ENCODE measurements at regions not wholly inside any gene's neighbourhood (a gene's known extent, or its start where the extent isn't known, plus 50 kb on each side); places are given as distances from the start of the nearest gene placed in this dataset.

DNA sequence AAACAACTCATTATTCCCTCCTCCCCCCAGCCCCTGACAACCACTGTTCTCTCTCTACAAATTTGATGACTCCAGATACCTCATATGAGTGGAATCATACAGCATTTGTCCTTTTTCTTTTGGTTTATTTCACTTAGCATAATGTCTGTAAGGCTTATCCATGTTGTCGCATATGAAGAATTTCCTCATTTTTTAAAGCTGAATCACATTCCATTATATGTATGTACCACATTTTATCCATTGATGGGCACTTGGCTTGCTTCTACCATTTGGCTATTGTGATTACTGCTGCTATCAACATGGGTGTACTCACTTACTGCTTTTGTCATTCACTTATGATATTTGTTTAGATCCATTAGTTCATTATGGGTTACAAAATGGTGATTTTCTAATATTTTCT, 112.8 kb downstream of the BUB3 start:
- no peak overlapping the region for H3K56ac ChIP-seq (replicated peaks; ENCODE audit: insufficient read length, low read depth, low read length)
- no peak overlapping the region for H3K23ac ChIP-seq (ENCODE audit: insufficient read length)
- H3K4me2 ChIP-seq (ENCODE audit: insufficient read depth in 1 of 2, low read depth in 2 of 2, low read length in 2 of 2), result no peak overlapping the region
- no peak overlapping the region for H2BK15ac ChIP-seq (ENCODE audit: low read length)
- no peak overlapping the region for H2AFZ ChIP-seq (ENCODE audit: low read length)
- ChIA-PET POLR2A (ENCODE audit: partially characterized antibody) (no interaction called here), CTCF (ENCODE audit: partially characterized antibody) (interaction anchor here (1.1 to 2.0 kb wide), 2 partner anchors 9 to 14 kb away, joined by 5 read pairs; no protein-coding TSS in a partner anchor)
- H2BK120ac ChIP-seq (replicated peaks; ENCODE audit: low read depth, low read length), result no peak overlapping the region
- H3K36me3 ChIP-seq (ENCODE audit: control insufficient read depth in 2 of 4, insufficient read depth in 4 of 4, low read length in 3 of 4), result no peaks in the 10 kb centered on the region
- no peaks in the 10 kb centered on the region for H3K4me1 ChIP-seq (replicated peaks in 1 of 4; ENCODE audit: control insufficient read depth in 3 of 4, insufficient read depth in 4 of 4, low read length in 3 of 4)
- H4K20me1 ChIP-seq (replicated peaks in 1 of 2; ENCODE audit: control insufficient read depth in 1 of 2, insufficient read depth in 2 of 2, low read length in 2 of 2), result peaks cover 0 to 2% of the 10 kb centered on the region in 2 experiments
- no peak overlapping the region for H2BK12ac ChIP-seq (ENCODE audit: low read depth, low read length)
- no peaks in the 10 kb centered on the region for H3K79me2 ChIP-seq (ENCODE audit: control insufficient read depth in 1 of 2, insufficient read depth in 2 of 2, low read length in 2 of 2)
- H3K18ac ChIP-seq (ENCODE audit: extremely low read depth, low read length), result no peak overlapping the region
- no peaks in the 10 kb centered on the region for H3K27me3 ChIP-seq (replicated peaks in 1 of 4; ENCODE audit: control insufficient read depth in 3 of 4, extremely low read depth in 1 of 4, insufficient read depth in 3 of 4, low read length in 3 of 4)
- no peaks in the 10 kb centered on the region for H3K9me3 ChIP-seq (ENCODE audit: insufficient read depth in 2 of 2, low read depth in 1 of 2, low read length in 1 of 2)
- H3K27ac ChIP-seq (ENCODE audit: low read depth, low read length), result no peak overlapping the region
- H2BK5ac ChIP-seq (ENCODE audit: low read depth, low read length), result no peak overlapping the region
- no peak overlapping the region for H3K14ac ChIP-seq (ENCODE audit: insufficient read length)
- H3K79me1 ChIP-seq (ENCODE audit: low read depth, low read length), result no peaks in the 10 kb centered on the region
- H4K8ac ChIP-seq (ENCODE audit: extremely low read depth, insufficient read depth, low read length), result no peak overlapping the region
- no peak for DNase-seq (ENCODE audit: low read depth in 1 of 2, low spot score in 2 of 2)
- no peak overlapping the region for H3K4ac ChIP-seq (replicated peaks; ENCODE audit: insufficient read length, low read depth, low read length)
- no peak overlapping the region for H3K4me3 ChIP-seq (ENCODE audit: extremely low read depth in 1 of 4, insufficient read depth in 2 of 4, low read depth in 3 of 4, low read length in 4 of 4)
- H2AK5ac ChIP-seq (ENCODE audit: low read depth, low read length), result no peak overlapping the region
- no peak for FAIRE-seq
- H4K5ac ChIP-seq (ENCODE audit: insufficient read length, low read depth, low read length), result no peak overlapping the region
- 95% methylated on average over 1 of the region's 1 CpG; no CpG with 5 or more reads in 1 of the 2 experiments for WGBS, 2 experiments (ENCODE audit: extremely low coverage in 1 of 2, insufficient coverage in 1 of 2, insufficient read length in 1 of 2, insufficient replicate concordance in 2 of 2, low coverage in 1 of 2, low lambda C conversion rate in 2 of 2, missing lambda C conversion rate in 1 of 2)
- H3K23me2 ChIP-seq (ENCODE audit: low read depth, low read length), result no peaks in the 10 kb centered on the region; the same call in 1 of the 2 replicates
- H2BK20ac ChIP-seq (ENCODE audit: low read length), result no peak overlapping the region
- no peak overlapping the region for H4K91ac ChIP-seq (replicated peaks; ENCODE audit: insufficient read length, low read length)
- no peak overlapping the region for H3K9ac ChIP-seq (replicated peaks in 1 of 4; ENCODE audit: extremely low read depth in 1 of 4, low read depth in 3 of 4, low read length in 3 of 4)
- no peak for TF ChIP-seq USF2 (IDR thresholded peaks at IDR 0.05; ENCODE audit: low read length)
- no peak for TF ChIP-seq KDM1A (IDR thresholded peaks at IDR 0.05; ENCODE audit: borderline replicate concordance, low read length)
- no peak for TF ChIP-seq SUZ12 (IDR thresholded peaks at IDR 0.05; ENCODE audit: low read length)
- no peak for TF ChIP-seq ASH2L (IDR thresholded peaks at IDR 0.05; ENCODE audit: low read length)
- TF ChIP-seq PHF8 (conservative IDR thresholded peaks at IDR 0.05; ENCODE audit: low read depth, low read length), result no peak
- no peak for TF ChIP-seq KDM4A (IDR thresholded peaks at IDR 0.05; ENCODE audit: low read depth, low read length, severe bottlenecking)
- no peak for TF ChIP-seq JUND (IDR thresholded peaks at IDR 0.05; ENCODE audit: low read length)
- TF ChIP-seq CHD1 (IDR thresholded peaks at IDR 0.05; ENCODE audit: low read depth, low read length), result no peak
- no peak for TF ChIP-seq E2F6 (IDR thresholded peaks at IDR 0.05)
- no peak for TF ChIP-seq EGR1 (IDR thresholded peaks at IDR 0.05; ENCODE audit: borderline replicate concordance, low read depth, low read length)
- no peak for TF ChIP-seq SIRT6 (IDR thresholded peaks at IDR 0.05; ENCODE audit: low read length)
- TF ChIP-seq GTF2F1 (IDR thresholded peaks at IDR 0.05; ENCODE audit: borderline replicate concordance, low read depth, low read length), result no peak
- no peak for TF ChIP-seq FOSL1 (IDR thresholded peaks at IDR 0.05; ENCODE audit: insufficient read depth, low read depth, low read length)
- TF ChIP-seq RXRA (IDR thresholded peaks at IDR 0.05; ENCODE audit: insufficient read depth, low read depth, low read length), result no peak

Data from H1 (cell line).